Stimulated activated CD8-positive, alpha-beta memory T cell treated with anti-CD3 and anti-CD28 coated beads, Interleukin-15, amount 100 ng/mL, for 48 hours (primary cell): ENCODE measurements at regions not wholly inside any gene's neighbourhood (a gene's known extent, or its start where the extent isn't known, plus 50 kb on each side); places are given as distances from the start of the nearest gene placed in this dataset.

Source experiments
- DNase-seq, 2 donors: peaks; one replicate each; pipeline ENCODE4 v3.0.0-alpha.2; 2020; ENCODE audit warnings: low read depth in 2 of 2

GRCh38 chr9:87818308-87818707, 64.4 kb upstream of the SPATA31E1 start:
- no peak for DNase-seq

GRCh38 chr9:87824216-87824875, 58.3 kb upstream of the SPATA31E1 start:
- DNase-seq, result no peak

GRCh38 chr9:87824886-87825285, 57.8 kb upstream of the SPATA31E1 start:
- DNase-seq, result no peak

GRCh38 chr9:87826331-87826730, 56.3 kb upstream of the SPATA31E1 start:
- no peak for DNase-seq

DNA sequence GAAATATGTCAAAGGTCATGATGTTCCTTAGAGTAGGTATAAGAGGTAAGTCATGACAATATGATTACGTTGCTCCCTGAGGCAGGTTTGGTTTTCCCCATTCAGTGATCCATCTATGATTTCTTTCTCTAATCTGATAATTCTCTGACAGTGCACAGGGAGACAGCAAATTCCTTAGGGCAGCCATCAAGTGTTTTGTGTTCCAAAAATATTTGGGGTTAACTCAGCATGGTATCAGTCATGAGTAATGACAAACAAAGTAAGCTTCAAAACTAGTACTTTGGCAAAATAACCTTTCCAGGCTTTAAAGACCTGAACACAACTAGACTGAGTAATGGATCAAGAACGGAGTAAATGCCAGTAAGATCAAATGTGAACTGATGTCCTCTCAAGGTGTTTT, 55.3 kb upstream of the SPATA31E1 start:
- no peak for DNase-seq

- no peak for DNase-seq
Observed at GRCh38 chr9:87829756-87830155, 52.9 kb upstream of the SPATA31E1 start.

GRCh38 chr9:87830446-87830845, 52.2 kb upstream of the SPATA31E1 start:
- no peak for DNase-seq

DNA sequence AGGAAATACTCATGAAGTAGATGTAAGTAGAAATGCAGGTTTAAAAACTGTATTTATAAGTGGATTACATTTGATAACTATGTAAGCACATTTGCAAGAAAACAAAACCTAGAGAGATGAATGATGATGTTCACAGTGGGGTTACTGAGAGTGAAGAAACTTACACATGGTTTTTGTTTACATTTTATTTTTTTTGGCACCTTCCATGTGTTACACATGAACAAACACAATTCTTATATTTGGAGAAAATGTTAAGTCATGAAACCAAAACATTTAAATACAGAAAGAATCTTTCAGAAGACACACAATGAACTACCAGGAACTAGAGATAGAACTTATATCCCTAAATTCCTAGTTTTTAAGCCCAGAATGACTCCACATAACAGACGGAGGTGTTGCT, 51.5 kb upstream of the SPATA31E1 start:
- no peak for DNase-seq
